Spinal cord (tissue), 9 donors: ENCODE measurements at regions not wholly inside any gene's neighbourhood (a gene's known extent, or its start where the extent isn't known, plus 50 kb on each side); places are given as distances from the start of the nearest gene placed in this dataset.
"Not testable (repeated sequence)": the region's sequence is repeated elsewhere in the genome, so short reads cannot be mapped to it uniquely, and the experiment has no call there.

ENCODE experiments used
- DNase-seq, 6 donors: peaks; one replicate each; pipeline versions ENCODE4 v3.0.0 to v3.0.0-alpha.2; 2013 to 2015; ENCODE audit warnings: low spot score in 6 of 6, low read depth in 4 of 6
- H3K27ac ChIP-seq: one replicate; pipeline ENCODE4 v1.5.1; 2013; ENCODE audit warnings: low read depth, low read length, control low read depth
- H3K27me3 ChIP-seq: one replicate; pipeline ENCODE4 v1.6.1; 2013; ENCODE audit warnings: low read length; ENCODE audit not compliant: control insufficient read depth, insufficient read depth
- H3K36me3 ChIP-seq: one replicate; pipeline ENCODE4 v1.6.1; 2013; ENCODE audit warnings: low read length; ENCODE audit not compliant: control insufficient read depth, insufficient read depth
- H3K4me1 ChIP-seq: one replicate; pipeline ENCODE4 v1.6.1; 2013; ENCODE audit warnings: low read length; ENCODE audit not compliant: control insufficient read depth, insufficient read depth
- H3K4me3 ChIP-seq: one replicate; pipeline ENCODE4 v1.5.1; 2013; ENCODE audit warnings: low read depth, low read length, control low read depth
- H3K9me3 ChIP-seq: one replicate; pipeline ENCODE4 v1.6.1; 2013; ENCODE audit warnings: low read length; ENCODE audit not compliant: control insufficient read depth, insufficient read depth
- WGBS: methylation state at CpG from one replicate; pipeline ENCODE4 v1.1.5; 2013; ENCODE audit warnings: missing lambda C conversion rate; ENCODE audit not compliant: insufficient coverage; 5-methylcytosine and 5-hydroxymethylcytosine counted together
- donor health status: healthy.

DNA sequence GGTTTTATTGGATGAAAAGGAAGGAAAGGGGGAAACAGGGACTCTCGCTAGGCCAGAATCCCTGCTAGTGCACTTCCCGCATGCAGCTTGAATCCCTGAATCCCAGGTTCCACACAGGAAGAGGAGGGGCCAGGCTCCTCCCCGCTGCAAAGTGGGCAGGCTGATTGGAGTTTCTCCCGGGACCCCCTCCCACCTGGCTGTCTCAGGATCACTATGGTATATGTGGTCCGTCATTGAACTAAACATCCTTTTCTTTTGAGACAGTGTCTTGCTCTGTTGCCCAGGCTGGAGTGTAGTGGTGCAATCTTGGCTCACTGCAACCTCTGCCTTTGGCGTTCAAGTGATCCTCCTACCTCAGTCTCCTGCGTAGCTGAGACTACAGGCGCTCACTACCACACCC is 70.7 kb downstream of the FAM50B start:
- no peaks in the 10 kb centered on the region for H3K9me3 ChIP-seq
- H3K27ac ChIP-seq, result no peak overlapping the region
- no peaks in the 10 kb centered on the region for H3K36me3 ChIP-seq
- no peaks in the 10 kb centered on the region for H3K27me3 ChIP-seq
- DNase-seq, result no peak
- peaks cover 2% of the 10 kb centered on the region for H3K4me1 ChIP-seq
- H3K4me3 ChIP-seq, result no peak overlapping the region
- 76% methylated on average over 2 of the region's 8 CpGs for WGBS

- Histone ChIP-seq H3K9me3 (no peaks in the 10 kb centered on the region), H3K36me3 (no peaks in the 10 kb centered on the region), H3K4me3 (no peak overlapping the region), H3K27ac (no peak overlapping the region), H3K27me3 (no peaks in the 10 kb centered on the region), H3K4me1 (peaks cover 2% of the 10 kb centered on the region)
- WGBS, result 91% methylated on average over 5 of the region's 6 CpGs
- no peak for DNase-seq
These were observed 71.1 kb downstream of the FAM50B start for GRCh38 chr6:3920321-3920720.

- Histone ChIP-seq H3K4me3 (no peak overlapping the region), H3K4me1 (peaks cover 2% of the 10 kb centered on the region), H3K36me3 (no peaks in the 10 kb centered on the region), H3K9me3 (no peaks in the 10 kb centered on the region), H3K27me3 (no peaks in the 10 kb centered on the region), H3K27ac (no peak overlapping the region)
- DNase-seq, result no peak
- no CpG with 5 or more reads among the region's 2 CpGs for WGBS
These were observed 72.5 kb downstream of the FAM50B start for GRCh38 chr6:3921663-3922062.

GRCh38 chr6:3922619-3923018 is 73.4 kb downstream of the FAM50B start:
- not testable (repeated sequence) for H3K27me3 ChIP-seq

DNA sequence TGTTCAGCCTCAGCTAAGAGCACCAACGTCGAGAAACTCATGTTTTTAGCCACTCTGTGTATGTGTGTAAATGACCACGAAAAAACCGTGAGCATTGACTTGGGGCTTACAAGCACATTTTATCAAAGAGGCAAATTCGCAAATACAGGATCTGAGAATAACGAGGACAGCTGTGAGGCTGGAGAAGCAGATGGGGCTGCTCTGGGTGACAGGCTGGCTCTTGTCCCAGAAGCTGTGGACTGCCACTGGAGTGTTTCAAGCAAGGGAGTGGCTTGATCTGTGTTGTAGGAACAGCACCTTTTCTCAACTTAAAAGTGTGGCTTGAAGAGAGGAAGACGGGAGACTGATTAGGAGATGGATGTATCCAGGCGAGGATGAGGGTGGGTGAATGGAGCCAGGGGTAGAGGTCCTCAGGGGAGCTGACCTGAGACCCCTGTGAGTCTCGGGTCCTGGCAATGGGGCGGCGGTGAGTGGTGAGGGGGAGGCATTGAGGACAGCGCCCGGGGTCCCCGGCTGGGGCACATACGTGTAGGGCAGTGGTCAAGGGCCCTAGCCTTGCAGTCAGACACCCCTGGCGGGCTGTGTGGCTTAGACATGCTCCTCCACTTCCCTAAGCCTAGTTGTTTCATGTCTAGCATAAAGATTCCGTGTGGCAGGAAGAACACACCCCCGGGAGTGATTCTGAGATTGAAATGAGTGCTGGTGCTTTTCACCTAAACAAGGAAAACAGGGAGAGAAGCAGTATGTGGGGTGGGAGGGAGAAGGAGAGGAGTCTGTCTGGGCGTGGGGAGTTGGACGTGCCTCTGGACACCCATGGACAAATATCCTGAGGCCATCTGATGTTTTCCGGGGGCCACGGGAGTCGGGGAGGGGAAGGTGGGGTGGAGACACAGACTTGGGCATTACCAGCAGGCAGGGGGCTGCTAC is 76.3 kb downstream of the FAM50B start:
- H3K27me3 ChIP-seq, H3K36me3 ChIP-seq, H3K27ac ChIP-seq, H3K4me1 ChIP-seq, H3K4me3 ChIP-seq, H3K9me3 ChIP-seq: not testable (repeated sequence)
- peak in 2 of 6 donors; percentile 56 to 70 for DNase-seq
- WGBS, result 61% methylated on average over 13 of the region's 23 CpGs

More at GRCh38 chr6:3922619-3923018, 73.4 kb downstream of the FAM50B start:
- not testable (repeated sequence) for H3K4me3 ChIP-seq, DNase-seq, H3K36me3 ChIP-seq, H3K27ac ChIP-seq, H3K4me1 ChIP-seq, H3K9me3 ChIP-seq
- WGBS, result 91% methylated on average over 3 of the region's 7 CpGs

GRCh38 chr6:3926150-3926482 is 76.9 kb downstream of the FAM50B start:
- no peak overlapping the region for H3K27ac ChIP-seq

GRCh38 chr6:3928111-3928510 is 78.9 kb downstream of the FAM50B start:
- Histone ChIP-seq H3K4me3 (no peak overlapping the region), H3K4me1 (peaks cover 3% of the 10 kb centered on the region), H3K27ac (no peak overlapping the region), H3K9me3 (no peaks in the 10 kb centered on the region), H3K27me3 (no peaks in the 10 kb centered on the region), H3K36me3 (no peaks in the 10 kb centered on the region)
- 51% methylated on average over 5 of the region's 5 CpGs for WGBS
- DNase-seq, result no peak

More at GRCh38 chr6:3926150-3926482, 76.9 kb downstream of the FAM50B start:
- H3K4me3 ChIP-seq, result no peak overlapping the region
- H3K36me3 ChIP-seq, result no peaks in the 10 kb centered on the region
- H3K9me3 ChIP-seq, result no peaks in the 10 kb centered on the region
- H3K4me1 ChIP-seq, result no peaks in the 10 kb centered on the region
- H3K27me3 ChIP-seq, result no peaks in the 10 kb centered on the region
- WGBS, result 77% methylated on average over 8 of the region's 8 CpGs
- no peak for DNase-seq

DNA sequence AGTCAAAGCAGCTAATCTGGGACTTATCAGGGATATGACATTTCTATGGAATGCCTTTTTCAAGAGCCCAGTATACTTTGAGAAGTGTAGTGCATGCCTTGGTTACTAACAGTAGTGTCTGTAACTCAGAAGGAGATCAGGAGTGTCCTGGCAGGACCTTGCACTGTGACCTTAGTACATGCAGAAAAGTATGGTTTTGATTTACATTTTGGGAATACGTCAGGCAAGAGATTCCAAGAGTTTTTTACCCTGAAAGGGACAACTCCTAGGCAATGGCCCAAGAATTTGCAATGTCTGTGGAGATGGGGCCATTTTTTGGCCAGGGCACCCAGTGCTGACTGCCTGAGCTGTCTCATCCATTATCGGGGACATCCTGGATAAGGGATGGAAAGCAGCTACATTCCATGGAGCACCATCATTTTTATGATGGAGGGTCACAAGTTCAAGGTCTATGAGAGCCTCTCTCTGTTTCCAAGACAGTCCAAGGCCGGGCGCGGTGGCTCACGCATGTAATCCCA is 80.2 kb downstream of the FAM50B start:
- peaks cover 3% of the 10 kb centered on the region for H3K4me1 ChIP-seq
- H3K4me3 ChIP-seq, result no peak overlapping the region
- H3K27ac ChIP-seq, result no peak overlapping the region
- no peaks in the 10 kb centered on the region for H3K27me3 ChIP-seq
- 95% methylated on average over 6 of the region's 6 CpGs for WGBS
- H3K36me3 ChIP-seq, result no peaks in the 10 kb centered on the region
- H3K9me3 ChIP-seq, result no peaks in the 10 kb centered on the region
- DNase-seq, result no peak

DNA sequence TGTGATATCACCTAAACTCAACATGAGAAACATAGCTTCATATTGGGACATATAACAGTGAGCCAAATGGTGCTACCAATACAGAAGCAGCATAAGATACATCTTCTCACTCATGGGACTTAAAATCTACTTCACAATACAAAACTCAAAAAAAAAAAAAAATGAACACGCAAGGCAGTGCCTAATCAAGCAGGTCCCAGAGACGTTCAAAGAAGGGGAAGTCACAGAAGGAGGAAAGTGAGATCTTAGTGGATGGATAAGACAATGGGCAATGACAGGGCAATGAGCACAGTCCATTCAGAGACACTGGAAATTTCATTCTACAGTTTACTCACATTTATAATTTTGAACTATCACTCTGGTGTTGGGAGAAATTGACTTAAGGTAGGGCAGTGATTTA is 88.3 kb downstream of the FAM50B start:
- Histone ChIP-seq H3K27me3 (no peaks in the 10 kb centered on the region), H3K4me3 (no peak overlapping the region), H3K9me3 (no peaks in the 10 kb centered on the region), H3K27ac (no peak overlapping the region), H3K4me1 (peaks cover 12% of the 10 kb centered on the region), H3K36me3 (no peaks in the 10 kb centered on the region)
- no CpG with 5 or more reads among the region's 2 CpGs for WGBS
- no peak for DNase-seq
